HepG2 (cell line): ENCODE measurements at regions not wholly inside any gene's neighbourhood (a gene's known extent, or its start where the extent isn't known, plus 50 kb on each side); places are given as distances from the start of the nearest gene placed in this dataset.

Experiments
- ATAC-seq: fragments of 200-7000 bp; cut with Tn5 transposase; 3 replicates; pipeline ENCODE4 v1.9.1; 2020; ENCODE audit warnings: mild to moderate bottlenecking, moderate library complexity
- BruUV-seq: library from RNA; stranded (reverse); fragments of 400-500 nt; replicated peaks from 2 replicates; lab custom pipeline; 2021; lab: Mats Ljungman, UMichigan
- CTCF ChIA-PET: fragments of 300-600 bp; formaldehyde crosslinking; extraction: SDS; loops from one replicate; lab custom pipeline; 2021; ENCODE audit warnings: low total read pairs, inconsistent platforms, low intra/inter-chr PET ratio; lab: Yijun Ruan, JAX
- POLR2A ChIA-PET: fragments of 350-600 bp; sonication (Branson Sonifier 250); formaldehyde crosslinking; loops from one replicate; lab custom pipeline; 2020; ENCODE audit warnings: antibody characterized with exemption, inconsistent platforms; lab: Yijun Ruan, JAX
- DNase-seq: peaks from one replicate; pipeline ENCODE4 v3.0.0-alpha.2; 2015; ENCODE audit warnings: low spot score
- FAIRE-seq: peaks from 3 replicates; lab custom pipeline; 2011; peaks lifted over from hg19 to GRCh38; lab: Jason Lieb, UNC
- H2AFZ ChIP-seq: one replicate; pipeline ENCODE4 v1.6.1; 2011; ENCODE audit warnings: low read length, inconsistent platforms
- H3K27ac ChIP-seq: fragments of 300-600 bp; 3 replicates; pipeline ENCODE4 v1.8.0; 2011; ENCODE audit warnings: mixed run types, mild to moderate bottlenecking, mixed read lengths, low read length, inconsistent platforms; ENCODE audit not compliant: insufficient read depth; ENCODE audit errors: extremely low read length
- H3K27me3 ChIP-seq, 2 experiments: fragments of 200-600 bp in 1 of 2; 2 replicates in 1 of 2; 3 replicates in 1 of 2; pipeline versions ENCODE4 v1.6.0 to v1.8.0; 2011; ENCODE audit warnings: low read length in 2 of 2, mild to moderate bottlenecking in 2 of 2, moderate library complexity in 2 of 2, inconsistent platforms in 1 of 2; ENCODE audit not compliant: insufficient read depth in 2 of 2, control insufficient read depth in 1 of 2
- H3K36me3 ChIP-seq, 2 experiments: fragments of 200-600 bp in 1 of 2; replicated peaks in 1 of 2; 2 replicates in 1 of 2; 3 replicates in 1 of 2; pipeline versions ENCODE4 v1.5.1 to v1.8.0; 2011; ENCODE audit warnings: low read length in 2 of 2, inconsistent platforms in 1 of 2; ENCODE audit not compliant: insufficient read depth in 2 of 2, control insufficient read depth in 1 of 2
- H3K4me1 ChIP-seq: 2 replicates; pipeline ENCODE4 v1.5.1; 2012; ENCODE audit warnings: low read length, inconsistent platforms; ENCODE audit not compliant: insufficient read depth
- H3K4me2 ChIP-seq: 2 replicates; pipeline ENCODE4 v1.6.0; 2011; ENCODE audit warnings: low read depth, low read length, inconsistent platforms
- H3K4me3 ChIP-seq, 3 experiments: fragments of 200-600 bp in 1 of 3; sonication (generic), shearing (Covaris generic) in 1 of 3; replicated peaks in 1 of 3; 2 replicates each; pipeline ENCODE4 v1.5.1; 2011 to 2016; ENCODE audit warnings: low read length in 3 of 3, inconsistent platforms in 2 of 3, low read depth in 2 of 3, mild to moderate bottlenecking in 2 of 3, control low read depth in 1 of 3, mixed read lengths in 1 of 3; ENCODE audit not compliant: insufficient read depth in 1 of 3
- H3K79me2 ChIP-seq: one replicate; pipeline ENCODE4 v1.6.1; 2011; ENCODE audit warnings: low read length, inconsistent platforms; ENCODE audit not compliant: insufficient read depth
- H3K9ac ChIP-seq: 2 replicates; pipeline ENCODE4 v1.6.0; 2011; ENCODE audit warnings: mild to moderate bottlenecking, low read depth, low read length, inconsistent platforms; ENCODE audit not compliant: insufficient read depth
- H3K9me3 ChIP-seq: 2 replicates; pipeline ENCODE4 v1.5.1; 2012; ENCODE audit warnings: mild to moderate bottlenecking, low read length
- H4K20me1 ChIP-seq: 2 replicates; pipeline ENCODE4 v1.6.0; 2011; ENCODE audit warnings: inconsistent platforms, mild to moderate bottlenecking, low read length, moderate library complexity; ENCODE audit not compliant: insufficient read depth
- KAT7 ChIP-seq: IDR thresholded peaks from 2 replicates; pipeline ENCODE4 v1.6.1; 2018; ENCODE audit warnings: borderline replicate concordance, missing compliant biosample characterization
- STAT5B ChIP-seq: sonication (generic); formaldehyde crosslinking; IDR thresholded peaks from 2 replicates; pipeline ENCODE4 v1.4.0; 2020; ENCODE audit warnings: missing genetic modification reagents
- XBP1 ChIP-seq: sonication (generic); formaldehyde crosslinking; IDR thresholded peaks from 2 replicates; pipeline ENCODE4 v1.5.0; 2020; ENCODE audit warnings: missing genetic modification reagents
- WGBS: methylation state at CpG from one replicate; pipeline ENCODE4 v1.1.6; 2017; ENCODE audit warnings: low lambda C conversion rate; 5-methylcytosine and 5-hydroxymethylcytosine counted together
- in situ Hi-C: cut with HindIII; loops from 2 replicates; pipeline ENCODE4 v1.10.0; 2017; ENCODE audit warnings: low pct_unique_long_range_greater_than_20kb; ENCODE audit not compliant: extremely low pct_ligation_motif_present
- intact Hi-C: fragments of 100-400 bp; cut with micrococcal nuclease; formaldehyde crosslinking; loops from one replicate; pipeline ENCODE4 v1.10.0; 2022; ENCODE audit not compliant: unreplicated experiment
- TF ChIP-seq, protein P1 (sequence below): sonication (generic); formaldehyde crosslinking; IDR thresholded peaks from 2 replicates; pipeline ENCODE4 v1.4.0; 2020; ENCODE audit warnings: missing genetic modification reagents
- TF ChIP-seq, protein P2 (sequence below): sonication (generic); formaldehyde crosslinking; IDR thresholded peaks from 2 replicates; pipeline ENCODE4 v1.4.0; 2020; ENCODE audit warnings: missing genetic modification reagents; ENCODE audit errors: not compliant biosample characterization

DNA sequence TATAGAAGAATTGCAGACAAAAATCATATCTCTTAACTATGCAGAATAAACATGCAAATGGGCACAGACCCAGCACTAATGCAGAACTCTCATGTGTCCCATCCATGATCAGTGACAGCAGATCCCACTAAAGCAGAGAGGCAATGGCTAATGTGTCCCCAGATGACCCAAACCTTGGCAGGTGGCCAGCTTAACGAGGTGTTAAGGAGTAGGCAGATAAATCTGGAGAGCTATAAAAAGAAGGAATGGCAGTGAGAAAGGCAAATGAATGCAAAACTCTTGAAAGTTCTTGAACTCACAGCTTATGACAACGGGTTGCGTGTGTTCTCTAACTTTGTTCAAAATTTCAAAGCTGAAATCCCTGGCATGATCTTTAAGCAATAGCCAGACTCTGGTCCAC, 265.4 kb downstream of the RASEF start (continued):
- no peak for TF ChIP-seq STAT5B
- no peak for TF ChIP-seq KAT7 (CRISPR knock-in tag)

DNA sequence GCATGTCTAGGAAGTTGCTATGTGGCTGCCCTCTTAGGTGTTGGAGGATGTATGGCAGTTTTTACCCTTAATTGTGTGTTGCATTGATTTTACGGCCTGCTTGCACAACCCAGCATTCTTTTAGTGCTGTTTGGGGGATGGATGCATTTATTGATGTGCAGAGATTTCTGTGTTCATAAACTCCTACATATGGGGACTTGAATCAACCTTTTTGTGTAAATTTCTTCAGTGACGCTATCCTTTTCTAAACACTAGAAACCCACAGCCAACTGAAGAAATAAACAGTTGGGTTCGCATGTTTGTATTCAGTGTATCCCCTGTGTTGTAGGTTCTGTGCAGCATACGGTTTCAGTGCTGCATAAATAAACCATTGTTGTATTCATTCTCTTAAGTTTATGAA, 263.7 kb downstream of the RASEF start:
- FAIRE-seq (no peak), ATAC-seq (no peak), DNase-seq (no peak)
- Histone ChIP-seq H3K27me3 (no peaks in the 10 kb centered on the region), H3K27ac (no peak overlapping the region), H3K79me2 (no peaks in the 10 kb centered on the region), H4K20me1 (no peaks in the 10 kb centered on the region), H3K4me1 (no peaks in the 10 kb centered on the region), H3K9ac (no peak overlapping the region), H3K36me3 (no peaks in the 10 kb centered on the region), H2AFZ (no peak overlapping the region), H3K4me2 (no peak overlapping the region), H3K4me3 (no peak overlapping the region), H3K9me3 (no peaks in the 10 kb centered on the region)
- in situ Hi-C loops = no loop called here
- 1% methylated on average over 4 of the region's 4 CpGs for WGBS
- BruUV-seq = no TSS peak
- no peak for TF ChIP-seq XBP1 (CRISPR knock-in tag)
- TF ChIP-seq, protein P1, sequence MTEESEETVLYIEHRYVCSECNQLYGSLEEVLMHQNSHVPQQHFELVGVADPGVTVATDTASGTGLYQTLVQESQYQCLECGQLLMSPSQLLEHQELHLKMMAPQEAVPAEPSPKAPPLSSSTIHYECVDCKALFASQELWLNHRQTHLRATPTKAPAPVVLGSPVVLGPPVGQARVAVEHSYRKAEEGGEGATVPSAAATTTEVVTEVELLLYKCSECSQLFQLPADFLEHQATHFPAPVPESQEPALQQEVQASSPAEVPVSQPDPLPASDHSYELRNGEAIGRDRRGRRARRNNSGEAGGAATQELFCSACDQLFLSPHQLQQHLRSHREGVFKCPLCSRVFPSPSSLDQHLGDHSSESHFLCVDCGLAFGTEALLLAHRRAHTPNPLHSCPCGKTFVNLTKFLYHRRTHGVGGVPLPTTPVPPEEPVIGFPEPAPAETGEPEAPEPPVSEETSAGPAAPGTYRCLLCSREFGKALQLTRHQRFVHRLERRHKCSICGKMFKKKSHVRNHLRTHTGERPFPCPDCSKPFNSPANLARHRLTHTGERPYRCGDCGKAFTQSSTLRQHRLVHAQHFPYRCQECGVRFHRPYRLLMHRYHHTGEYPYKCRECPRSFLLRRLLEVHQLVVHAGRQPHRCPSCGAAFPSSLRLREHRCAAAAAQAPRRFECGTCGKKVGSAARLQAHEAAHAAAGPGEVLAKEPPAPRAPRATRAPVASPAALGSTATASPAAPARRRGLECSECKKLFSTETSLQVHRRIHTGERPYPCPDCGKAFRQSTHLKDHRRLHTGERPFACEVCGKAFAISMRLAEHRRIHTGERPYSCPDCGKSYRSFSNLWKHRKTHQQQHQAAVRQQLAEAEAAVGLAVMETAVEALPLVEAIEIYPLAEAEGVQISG = peak; percentile 46; the same call in 1 of the 2 replicates
- TF ChIP-seq, protein P2, sequence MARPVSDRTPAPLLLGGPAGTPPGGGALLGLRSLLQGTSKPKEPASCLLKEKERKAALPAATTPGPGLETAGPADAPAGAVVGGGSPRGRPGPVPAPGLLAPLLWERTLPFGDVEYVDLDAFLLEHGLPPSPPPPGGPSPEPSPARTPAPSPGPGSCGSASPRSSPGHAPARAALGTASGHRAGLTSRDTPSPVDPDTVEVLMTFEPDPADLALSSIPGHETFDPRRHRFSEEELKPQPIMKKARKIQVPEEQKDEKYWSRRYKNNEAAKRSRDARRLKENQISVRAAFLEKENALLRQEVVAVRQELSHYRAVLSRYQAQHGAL (CRISPR knock-in tag) = no peak
- CTCF ChIA-PET = no interaction called here
- POLR2A ChIA-PET = no interaction called here
- intact Hi-C loops = no loop called here
